ENCODE measurements at regions not wholly inside any gene's neighbourhood (a gene's known extent, or its start where the extent isn't known, plus 50 kb on each side); places are given as distances from the start of the nearest gene placed in this dataset.
"Not testable (repeated sequence)": the region's sequence is repeated elsewhere in the genome, so short reads cannot be mapped to it uniquely, and the experiment has no call there.

DNA sequence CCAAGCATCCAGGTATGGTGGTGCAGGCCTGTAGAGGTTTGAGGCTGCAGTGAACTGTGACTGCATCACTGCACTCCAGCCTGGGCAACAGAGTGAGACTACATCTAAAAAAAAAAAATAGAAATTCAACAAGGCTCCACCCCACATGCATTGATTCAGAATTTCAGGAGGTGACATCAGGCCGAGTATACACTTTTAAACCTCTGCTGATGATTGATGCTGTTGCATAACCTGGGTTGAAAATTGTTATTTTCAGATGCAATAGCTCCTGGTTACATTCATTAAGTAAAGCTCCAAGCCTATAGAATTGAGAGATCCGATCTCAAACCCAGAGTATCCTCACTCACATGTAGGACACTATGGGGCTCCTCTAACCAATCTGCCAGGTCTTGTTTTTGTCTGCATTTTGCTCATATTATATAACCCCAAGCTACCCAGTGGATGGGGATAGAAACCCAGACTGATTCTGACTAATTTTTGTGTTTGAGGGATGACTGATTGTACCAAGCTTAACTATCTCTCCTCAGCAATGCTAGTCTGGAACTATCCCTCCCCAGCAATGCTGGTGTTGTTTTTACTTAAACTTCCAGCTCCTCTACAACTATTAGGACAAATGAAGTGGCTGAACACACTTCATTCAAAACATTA is 123.5 kb upstream of the PREP start:
- DNase-seq (ENCODE audit: low read depth) = no peak

DNA sequence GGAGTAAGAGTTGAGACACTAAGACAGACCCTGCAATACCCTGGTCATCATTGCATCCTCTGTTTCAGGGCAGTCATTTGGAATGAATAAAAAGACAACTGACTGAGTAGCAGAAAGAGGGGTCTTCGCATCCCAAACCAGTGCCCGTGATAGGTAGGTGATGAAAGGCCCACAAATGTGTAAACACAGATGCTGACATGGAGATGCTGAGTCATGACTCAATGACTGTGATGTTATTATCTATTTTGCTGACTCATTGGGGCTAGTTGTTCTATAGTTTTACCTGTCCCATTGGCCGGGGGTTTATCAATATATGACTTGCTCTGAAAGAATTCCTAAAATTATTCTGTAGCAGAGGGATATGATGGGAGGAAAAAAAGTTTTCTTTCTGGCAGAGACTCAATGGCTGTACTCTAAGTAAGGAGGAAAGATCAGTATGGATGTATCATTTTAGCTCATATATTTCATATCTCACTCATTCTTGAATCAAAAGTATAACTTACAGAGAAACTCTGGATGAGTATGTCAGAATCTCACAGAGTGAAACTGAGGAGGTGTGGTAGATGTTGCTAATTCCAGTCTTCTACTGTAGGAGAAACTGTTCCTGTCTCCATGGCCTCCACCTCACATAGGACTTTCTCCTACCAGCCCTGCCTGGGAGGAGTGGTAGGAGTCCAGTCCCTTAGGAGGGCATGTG is 119.9 kb upstream of the PREP start:
- DNase-seq (ENCODE audit: low read depth) = no peak
- no peak overlapping the region for H3K4me3 ChIP-seq (replicated peaks; ENCODE audit: low read depth, low read length)
- TF ChIP-seq, protein P1, sequence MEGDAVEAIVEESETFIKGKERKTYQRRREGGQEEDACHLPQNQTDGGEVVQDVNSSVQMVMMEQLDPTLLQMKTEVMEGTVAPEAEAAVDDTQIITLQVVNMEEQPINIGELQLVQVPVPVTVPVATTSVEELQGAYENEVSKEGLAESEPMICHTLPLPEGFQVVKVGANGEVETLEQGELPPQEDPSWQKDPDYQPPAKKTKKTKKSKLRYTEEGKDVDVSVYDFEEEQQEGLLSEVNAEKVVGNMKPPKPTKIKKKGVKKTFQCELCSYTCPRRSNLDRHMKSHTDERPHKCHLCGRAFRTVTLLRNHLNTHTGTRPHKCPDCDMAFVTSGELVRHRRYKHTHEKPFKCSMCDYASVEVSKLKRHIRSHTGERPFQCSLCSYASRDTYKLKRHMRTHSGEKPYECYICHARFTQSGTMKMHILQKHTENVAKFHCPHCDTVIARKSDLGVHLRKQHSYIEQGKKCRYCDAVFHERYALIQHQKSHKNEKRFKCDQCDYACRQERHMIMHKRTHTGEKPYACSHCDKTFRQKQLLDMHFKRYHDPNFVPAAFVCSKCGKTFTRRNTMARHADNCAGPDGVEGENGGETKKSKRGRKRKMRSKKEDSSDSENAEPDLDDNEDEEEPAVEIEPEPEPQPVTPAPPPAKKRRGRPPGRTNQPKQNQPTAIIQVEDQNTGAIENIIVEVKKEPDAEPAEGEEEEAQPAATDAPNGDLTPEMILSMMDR (IDR thresholded peaks at IDR 0.05; ENCODE audit: low read length, missing control alignments) = no peak

More for the DNA sequence above, 123.5 kb upstream of the PREP start:
- H3K4me3 ChIP-seq (replicated peaks; ENCODE audit: low read depth, low read length) = no peak overlapping the region
- TF ChIP-seq, protein P1 (IDR thresholded peaks at IDR 0.05; ENCODE audit: low read length, missing control alignments) = no peak

DNA sequence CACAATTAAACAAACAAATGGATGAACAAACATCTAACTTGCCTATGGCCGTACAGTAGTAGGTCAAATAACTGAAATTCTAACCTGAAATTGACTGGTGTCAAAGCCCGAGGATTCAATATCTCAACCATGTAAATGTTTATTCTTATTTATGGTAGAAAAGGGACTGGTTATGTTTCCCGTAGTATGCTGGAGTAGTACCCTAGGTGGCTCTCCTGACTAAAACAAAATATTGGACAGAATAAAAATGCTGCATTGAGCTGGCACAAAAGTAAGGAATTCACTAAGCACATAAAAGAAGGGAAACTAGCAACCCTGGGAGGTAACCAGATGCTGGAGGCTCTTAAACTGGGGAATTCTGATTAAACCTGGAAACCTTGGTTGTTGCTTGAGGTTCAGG is 117.1 kb upstream of the PREP start:
- TF ChIP-seq, protein P1 (IDR thresholded peaks at IDR 0.05; ENCODE audit: low read length, missing control alignments) = no peak
- no peak for DNase-seq (ENCODE audit: low read depth)
- H3K4me3 ChIP-seq (replicated peaks; ENCODE audit: low read depth, low read length) = no peak overlapping the region

DNA sequence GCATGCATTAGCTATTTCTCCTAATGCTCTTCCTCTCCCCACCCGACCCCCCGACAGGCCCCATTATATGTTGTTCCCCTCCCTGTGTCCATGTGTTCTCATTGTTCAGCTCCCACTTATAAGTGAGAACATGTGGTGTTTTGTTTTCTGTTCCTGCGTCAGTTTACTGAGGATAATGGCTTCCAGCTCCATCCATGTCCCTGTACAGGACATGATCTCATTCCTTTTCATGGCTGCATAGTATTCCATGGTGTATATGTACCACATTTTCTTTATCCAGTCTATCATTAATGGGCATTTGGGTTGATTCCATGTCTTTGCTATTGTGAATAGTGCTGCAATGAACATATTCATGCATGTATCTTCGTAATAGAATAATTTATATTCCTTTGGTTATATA is 116.1 kb upstream of the PREP start:
- not testable (repeated sequence) for DNase-seq (ENCODE audit: low read depth); H3K4me3 ChIP-seq (replicated peaks; ENCODE audit: low read depth, low read length)

DNA sequence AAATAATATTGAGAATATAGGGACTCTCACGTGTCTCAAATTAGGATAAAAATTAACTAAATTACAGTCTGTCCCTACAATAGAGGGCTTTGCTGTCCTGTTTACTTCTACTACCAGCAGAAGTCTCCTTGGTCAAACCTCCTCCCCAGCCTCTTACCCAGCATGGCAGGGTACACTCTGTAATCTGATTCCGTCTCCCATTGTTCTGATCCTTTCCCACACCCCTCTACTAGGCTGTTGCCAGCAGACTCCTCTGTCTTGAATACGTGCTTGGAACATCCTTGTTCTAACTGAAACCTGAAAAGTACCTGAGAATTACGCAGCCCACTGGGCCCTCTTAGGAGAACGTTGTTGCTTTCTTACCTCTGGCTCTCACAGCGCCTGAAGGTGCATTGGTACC is 112.2 kb upstream of the PREP start:
- no peak for DNase-seq (ENCODE audit: low read depth)
- no peak overlapping the region for H3K4me3 ChIP-seq (replicated peaks; ENCODE audit: low read depth, low read length)
- TF ChIP-seq, protein P1 (IDR thresholded peaks at IDR 0.05; ENCODE audit: low read length, missing control alignments) = no peak

DNA sequence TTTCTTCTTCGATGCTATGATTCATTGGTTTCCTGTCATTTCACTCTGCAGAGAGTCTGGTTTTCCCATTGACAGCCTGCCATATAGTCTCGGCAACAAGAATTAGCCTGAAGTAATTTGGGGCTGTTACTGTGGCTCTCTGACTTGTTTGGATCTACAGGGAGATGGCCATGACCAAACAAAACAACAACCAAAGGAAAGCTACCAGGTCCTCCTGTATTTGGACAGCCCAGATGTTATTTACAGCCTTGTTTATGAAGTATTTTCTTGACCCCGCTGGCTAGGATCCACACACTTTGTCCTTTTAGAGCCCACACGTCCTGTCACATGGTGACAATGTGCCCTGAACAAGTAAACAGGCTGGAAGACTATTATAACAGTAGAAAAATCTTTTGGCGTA is 111.4 kb upstream of the PREP start:
- DNase-seq (ENCODE audit: low read depth) = no peak
- H3K4me3 ChIP-seq (replicated peaks; ENCODE audit: low read depth, low read length) = no peak overlapping the region
- TF ChIP-seq, protein P1 (IDR thresholded peaks at IDR 0.05; ENCODE audit: low read length, missing control alignments) = no peak

DNA sequence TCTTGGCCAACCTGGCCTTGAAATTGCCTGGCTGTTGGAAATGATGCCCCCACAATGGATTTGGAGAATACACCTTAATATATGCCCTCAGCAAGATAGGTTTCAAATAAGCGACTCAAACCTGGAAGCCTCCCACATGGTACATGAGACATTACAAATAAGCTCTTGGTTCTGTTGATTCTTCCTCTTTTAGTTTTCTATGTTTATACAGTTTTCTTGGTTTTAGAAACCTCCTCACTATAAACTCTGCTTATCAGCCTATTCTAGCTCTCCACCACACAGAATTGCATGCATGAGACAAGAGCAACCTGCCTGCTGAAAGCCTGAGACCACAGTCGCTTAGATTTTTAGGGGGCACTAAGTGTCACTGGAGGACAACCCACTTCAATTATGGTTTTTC is 108.8 kb upstream of the PREP start:
- DNase-seq (ENCODE audit: low read depth) = no peak
- TF ChIP-seq, protein P1 (IDR thresholded peaks at IDR 0.05; ENCODE audit: low read length, missing control alignments) = no peak
- H3K4me3 ChIP-seq (replicated peaks; ENCODE audit: low read depth, low read length) = no peak overlapping the region

Measured in fibroblast of pulmonary artery (primary cell).